Liver (tissue), 7 donors: ENCODE measurements at regions not wholly inside any gene's neighbourhood (a gene's known extent, or its start where the extent isn't known, plus 50 kb on each side); places are given as distances from the start of the nearest gene placed in this dataset.

ENCODE experiments used
- DNase-seq: peaks from one replicate; pipeline ENCODE4 v3.0.0-alpha.2; 2017; ENCODE audit warnings: low spot score
- H3K27ac ChIP-seq, 2 donors: one replicate each; pipeline ENCODE4 v1.7.0; 2013; ENCODE audit warnings: inconsistent platforms in 2 of 2, low read length in 2 of 2, control low read depth in 1 of 2, low read depth in 1 of 2, mild to moderate bottlenecking in 1 of 2
- H3K27me3 ChIP-seq, 4 donors: one replicate each; pipeline versions ENCODE4 v1.6.1 to v1.7.0; 2013; ENCODE audit warnings: low read length in 3 of 4, inconsistent platforms in 1 of 4, mild to moderate bottlenecking in 1 of 4, moderate library complexity in 1 of 4; ENCODE audit not compliant: control insufficient read depth in 4 of 4, insufficient read depth in 4 of 4
- H3K36me3 ChIP-seq, 4 donors: one replicate each; pipeline versions ENCODE4 v1.6.1 to v1.7.0; 2013; ENCODE audit warnings: low read length in 3 of 4, mild to moderate bottlenecking in 3 of 4, low read depth in 1 of 4, moderate library complexity in 1 of 4; ENCODE audit not compliant: control insufficient read depth in 4 of 4, insufficient read depth in 3 of 4
- H3K4me1 ChIP-seq, 4 donors: one replicate each; pipeline versions ENCODE4 v1.6.1 to v1.7.0; 2013; ENCODE audit warnings: low read length in 3 of 4, mild to moderate bottlenecking in 3 of 4, moderate library complexity in 1 of 4; ENCODE audit not compliant: control insufficient read depth in 4 of 4, insufficient read depth in 4 of 4
- H3K4me3 ChIP-seq, 3 donors: one replicate each; pipeline versions ENCODE4 v1.6.1 to v1.7.0; 2013; ENCODE audit warnings: low read length in 3 of 3, control low read depth in 1 of 3, low read depth in 1 of 3, mild to moderate bottlenecking in 1 of 3
- H3K9ac ChIP-seq, 2 donors: one replicate each; pipeline ENCODE4 v1.7.0; 2013; ENCODE audit warnings: low read length in 2 of 2, mild to moderate bottlenecking in 2 of 2, moderate library complexity in 2 of 2, control low read depth in 1 of 2, low read depth in 1 of 2
- H3K9me3 ChIP-seq, 4 donors: one replicate each; pipeline versions ENCODE4 v1.6.1 to v1.7.0; 2013; ENCODE audit warnings: low read length in 3 of 4; ENCODE audit not compliant: control insufficient read depth in 4 of 4
- ATF3 ChIP-seq: IDR thresholded peaks from 2 replicates; pipeline ENCODE4 v1.6.1; 2016; ENCODE audit warnings: antibody characterized with exemption
- EGR1 ChIP-seq, 2 donors: IDR thresholded peaks; 2 replicates each; pipeline ENCODE4 v1.6.1; 2016 to 2018; ENCODE audit warnings: antibody characterized with exemption in 2 of 2, low read depth in 2 of 2
- FOXA1 ChIP-seq: IDR thresholded peaks from 2 replicates; pipeline ENCODE4 v1.6.1; 2016; ENCODE audit warnings: antibody characterized with exemption
- FOXA2 ChIP-seq: IDR thresholded peaks from 2 replicates; pipeline ENCODE4 v1.6.1; 2016; ENCODE audit warnings: antibody characterized with exemption
- GABPA ChIP-seq, 2 donors: IDR thresholded peaks in 1 of 2; conservative IDR thresholded peaks in 1 of 2; 2 replicates each; pipeline ENCODE4 v1.6.1; 2016; ENCODE audit warnings: antibody characterized with exemption in 2 of 2, mild to moderate bottlenecking in 1 of 2, moderate library complexity in 1 of 2
- HNF4A ChIP-seq, 2 donors: conservative IDR thresholded peaks; 2 replicates each; pipeline ENCODE4 v1.6.1; 2016; ENCODE audit warnings: antibody characterized with exemption in 2 of 2, mild to moderate bottlenecking in 2 of 2
- HNF4G ChIP-seq: IDR thresholded peaks from 2 replicates; pipeline ENCODE4 v1.6.1; 2016; ENCODE audit warnings: antibody characterized with exemption
- JUND ChIP-seq, 2 donors: IDR thresholded peaks; 2 replicates each; pipeline ENCODE4 v1.6.1; 2016; ENCODE audit warnings: antibody characterized with exemption in 2 of 2
- MAX ChIP-seq: IDR thresholded peaks from 2 replicates; pipeline ENCODE4 v1.6.1; 2016; ENCODE audit warnings: antibody characterized with exemption
- RAD21 ChIP-seq, 2 donors: IDR thresholded peaks; 2 replicates each; pipeline ENCODE4 v1.6.1; 2016; ENCODE audit warnings: antibody characterized with exemption in 2 of 2, mild to moderate bottlenecking in 2 of 2
- REST ChIP-seq: IDR thresholded peaks from 2 replicates; pipeline ENCODE4 v1.6.1; 2016; ENCODE audit warnings: antibody characterized with exemption, mild to moderate bottlenecking
- RXRA ChIP-seq, 2 donors: IDR thresholded peaks; 2 replicates each; pipeline ENCODE4 v1.6.1; 2017 to 2018; ENCODE audit warnings: antibody characterized with exemption in 2 of 2, mild to moderate bottlenecking in 1 of 2
- SP1 ChIP-seq: IDR thresholded peaks from 2 replicates; pipeline ENCODE4 v1.6.1; 2018; ENCODE audit warnings: antibody characterized with exemption, mild to moderate bottlenecking
- TAF1 ChIP-seq: conservative IDR thresholded peaks from 2 replicates; pipeline ENCODE4 v1.6.1; 2016; ENCODE audit warnings: antibody characterized with exemption, mild to moderate bottlenecking
- YY1 ChIP-seq: IDR thresholded peaks from 2 replicates; pipeline ENCODE4 v1.6.1; 2016; ENCODE audit warnings: antibody characterized with exemption, mild to moderate bottlenecking
- ZBTB33 ChIP-seq: IDR thresholded peaks from 2 replicates; pipeline ENCODE4 v1.6.1; 2016; ENCODE audit warnings: antibody characterized with exemption
- WGBS: extraction: QIAGEN DNeasy Blood & Tissue Kit; methylation state at CpG from one replicate; pipeline ENCODE4 v1.1.7; 2013; 5-methylcytosine and 5-hydroxymethylcytosine counted together
- donor health status: healthy.
- donor health status: healthy.
- donor health status: healthy.
- donor health status: healthy.

GRCh38 chr2:17249249-17249648, 269.0 kb downstream of the RAD51AP2 start:
- H3K27ac ChIP-seq, result no peak overlapping the region
- no peaks in the 10 kb centered on the region for H3K9me3 ChIP-seq
- DNase-seq, result no peak
- no peak overlapping the region for H3K9ac ChIP-seq
- no peaks in the 10 kb centered on the region for H3K4me1 ChIP-seq
- 91% methylated on average over 7 of the region's 7 CpGs for WGBS
- H3K27me3 ChIP-seq, result no peaks in the 10 kb centered on the region
- no peak overlapping the region for H3K4me3 ChIP-seq
- no peak for TF ChIP-seq HNF4A (conservative IDR thresholded peaks at IDR 0.05)
- TF ChIP-seq HNF4G, result no peak
- no peak for TF ChIP-seq YY1
- TF ChIP-seq ATF3, result no peak
- no peaks in the 10 kb centered on the region for H3K36me3 ChIP-seq

GRCh38 chr2:17245906-17246305, 272.3 kb downstream of the RAD51AP2 start:
- Histone ChIP-seq H3K9me3 (no peaks in the 10 kb centered on the region), H3K9ac (no peak overlapping the region), H3K36me3 (no peaks in the 10 kb centered on the region), H3K27me3 (no peaks in the 10 kb centered on the region), H3K4me1 (no peaks in the 10 kb centered on the region), H3K4me3 (no peak overlapping the region), H3K27ac (no peak overlapping the region)
- 72% methylated on average over 2 of the region's 2 CpGs for WGBS
- DNase-seq, result no peak
- TF ChIP-seq YY1 (no peak), HNF4G (no peak), ZBTB33 (no peak), FOXA1 (no peak), EGR1 (IDR thresholded peaks at IDR 0.05; ENCODE audit: low read depth in 2 of 2) (no peak), REST (no peak)

GRCh38 chr2:17242813-17243485, 275.3 kb downstream of the RAD51AP2 start:
- Histone ChIP-seq H3K27me3 (no peaks in the 10 kb centered on the region), H3K4me1 (no peaks in the 10 kb centered on the region), H3K9me3 (no peaks in the 10 kb centered on the region), H3K27ac (no peak overlapping the region), H3K9ac (no peak overlapping the region), H3K36me3 (no peaks in the 10 kb centered on the region), H3K4me3 (no peak overlapping the region)
- DNase-seq, result no peak
- WGBS, result 70% methylated on average over 3 of the region's 3 CpGs
- no peak for TF ChIP-seq JUND (IDR thresholded peaks at IDR 0.05)
- TF ChIP-seq GABPA (IDR thresholded peaks at IDR 0.05 in 1 of 2, conservative IDR thresholded peaks at IDR 0.05 in 1 of 2), result no peak
- no peak for TF ChIP-seq ATF3
- TF ChIP-seq TAF1, result no peak
- TF ChIP-seq FOXA1, result no peak
- TF ChIP-seq REST, result no peak
- TF ChIP-seq HNF4G, result no peak
- no peak for TF ChIP-seq RXRA (IDR thresholded peaks at IDR 0.05)
- no peak for TF ChIP-seq FOXA2
- no peak for TF ChIP-seq MAX
- TF ChIP-seq SP1, result no peak
- no peak for TF ChIP-seq RAD21 (IDR thresholded peaks at IDR 0.05)
- no peak for TF ChIP-seq HNF4A (conservative IDR thresholded peaks at IDR 0.05)
